ENCODE measurements at regions not wholly inside any gene's neighbourhood (a gene's known extent, or its start where the extent isn't known, plus 50 kb on each side); places are given as distances from the start of the nearest gene placed in this dataset.

DNA sequence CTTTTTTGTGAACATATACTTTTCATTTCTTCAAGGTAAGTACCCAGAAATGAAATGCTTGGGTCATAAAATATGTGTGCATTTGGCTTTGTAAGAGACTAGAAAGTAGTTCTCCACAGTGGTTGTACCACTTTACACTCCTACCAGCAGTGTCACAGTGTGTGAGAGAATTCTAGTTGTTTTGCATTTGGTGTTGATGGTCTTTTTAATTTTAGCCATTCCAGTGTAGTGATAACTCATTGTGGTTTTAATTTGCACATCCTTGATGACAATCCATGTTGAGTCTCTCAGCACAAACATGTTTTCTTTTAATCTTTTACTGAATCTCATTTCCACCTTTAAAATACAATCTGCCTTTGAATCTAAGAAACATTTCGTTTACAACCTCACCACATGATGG, 402.5 kb upstream of the ETAA1 start:
- TF ChIP-seq EGR1 (IDR thresholded peaks at IDR 0.05): no peak
- no peak for TF ChIP-seq TEAD4 (IDR thresholded peaks at IDR 0.05)
- no peak for TF ChIP-seq YY1 (IDR thresholded peaks at IDR 0.05; ENCODE audit: low read depth)
- TF ChIP-seq RAD21 (IDR thresholded peaks at IDR 0.05; ENCODE audit: low read depth): no peak
- TF ChIP-seq MAX (IDR thresholded peaks at IDR 0.05): no peak
- no peak for TF ChIP-seq EP300 (IDR thresholded peaks at IDR 0.05; ENCODE audit: borderline replicate concordance)
- no peak for TF ChIP-seq USF1 (IDR thresholded peaks at IDR 0.05)
- no peak for TF ChIP-seq FOXM1 (IDR thresholded peaks at IDR 0.05; ENCODE audit: borderline replicate concordance, low read depth)
- TF ChIP-seq REST (IDR thresholded peaks at IDR 0.05; ENCODE audit: low read depth): no peak
- TF ChIP-seq CREB1 (IDR thresholded peaks at IDR 0.05; ENCODE audit: low read depth): no peak

DNA sequence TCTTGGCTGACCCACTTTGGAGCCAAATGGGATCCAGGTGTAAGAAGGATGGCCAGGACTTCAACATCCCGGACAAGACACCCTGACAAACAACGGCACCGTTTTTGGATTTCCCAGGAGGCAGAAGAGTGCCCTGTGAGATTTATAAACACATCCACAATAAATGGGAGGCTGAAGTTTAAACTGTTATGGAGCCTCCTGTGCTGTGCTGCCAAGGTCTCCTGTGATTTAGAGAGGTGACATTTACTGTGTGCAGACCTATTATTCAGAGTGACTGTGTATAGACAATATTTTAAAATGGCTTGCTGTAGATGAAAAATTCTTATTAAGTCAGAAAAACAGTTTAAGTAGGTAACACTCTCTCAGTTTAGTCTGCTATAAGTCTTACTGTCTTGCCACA, 401.5 kb upstream of the ETAA1 start:
- no peak for TF ChIP-seq EP300 (IDR thresholded peaks at IDR 0.05; ENCODE audit: borderline replicate concordance)
- no peak for TF ChIP-seq ZBTB7A (IDR thresholded peaks at IDR 0.05; ENCODE audit: low read depth)
- no peak for TF ChIP-seq TAF1 (IDR thresholded peaks at IDR 0.05; ENCODE audit: low read depth)
- no peak for TF ChIP-seq FOXM1 (IDR thresholded peaks at IDR 0.05; ENCODE audit: borderline replicate concordance, low read depth)
- TF ChIP-seq USF1 (IDR thresholded peaks at IDR 0.05): no peak
- no peak for TF ChIP-seq NFIC (IDR thresholded peaks at IDR 0.05)
- TF ChIP-seq YY1 (IDR thresholded peaks at IDR 0.05; ENCODE audit: low read depth): no peak
- TF ChIP-seq RAD21 (IDR thresholded peaks at IDR 0.05; ENCODE audit: low read depth): no peak
- TF ChIP-seq MAX (IDR thresholded peaks at IDR 0.05): no peak
- no peak for TF ChIP-seq CREB1 (IDR thresholded peaks at IDR 0.05; ENCODE audit: low read depth)
- TF ChIP-seq REST (IDR thresholded peaks at IDR 0.05; ENCODE audit: low read depth): no peak
- TF ChIP-seq CEBPB (IDR thresholded peaks at IDR 0.05): no peak
- no peak for TF ChIP-seq TCF12 (IDR thresholded peaks at IDR 0.05; ENCODE audit: low read depth)
- TF ChIP-seq EGR1 (IDR thresholded peaks at IDR 0.05): no peak
- no peak for TF ChIP-seq TEAD4 (IDR thresholded peaks at IDR 0.05)

DNA sequence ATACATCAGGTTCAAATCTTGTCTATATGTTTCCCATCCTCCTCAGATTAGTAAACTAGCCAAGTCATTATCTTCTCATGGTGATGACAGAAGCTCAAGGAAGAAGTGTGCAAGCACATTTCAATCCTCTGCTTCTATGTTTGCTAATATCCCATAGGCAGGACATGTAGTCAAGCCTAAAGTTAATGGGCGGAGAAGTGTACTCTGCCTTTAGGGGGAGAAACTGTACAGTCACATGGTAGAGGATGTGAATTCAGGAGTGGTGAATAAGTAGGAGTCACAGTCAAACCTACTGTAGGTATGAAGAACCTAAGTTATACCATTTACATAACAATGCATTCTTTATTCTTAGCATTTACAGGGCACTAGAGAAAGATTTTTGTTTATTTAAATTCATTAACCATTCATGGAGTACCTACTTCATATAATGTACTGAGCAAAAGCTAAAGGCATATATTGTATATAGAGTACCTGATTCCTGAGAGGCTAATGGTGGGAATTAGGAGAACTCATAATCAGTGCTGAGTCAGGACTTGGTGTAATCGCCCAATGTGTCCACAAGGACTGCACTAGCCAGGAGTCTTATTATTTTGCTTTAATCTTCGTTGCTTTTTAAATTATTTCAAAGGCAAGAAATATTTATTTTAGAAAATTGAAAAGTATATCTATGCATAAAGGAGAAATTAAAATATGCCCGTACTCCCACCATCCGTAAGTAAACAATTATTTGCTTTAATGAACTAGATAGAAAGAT, 394.3 kb upstream of the ETAA1 start:
- no peak for TF ChIP-seq TAF1 (IDR thresholded peaks at IDR 0.05; ENCODE audit: low read depth)
- TF ChIP-seq NFIC (IDR thresholded peaks at IDR 0.05): no peak
- no peak for TF ChIP-seq MAX (IDR thresholded peaks at IDR 0.05)

DNA sequence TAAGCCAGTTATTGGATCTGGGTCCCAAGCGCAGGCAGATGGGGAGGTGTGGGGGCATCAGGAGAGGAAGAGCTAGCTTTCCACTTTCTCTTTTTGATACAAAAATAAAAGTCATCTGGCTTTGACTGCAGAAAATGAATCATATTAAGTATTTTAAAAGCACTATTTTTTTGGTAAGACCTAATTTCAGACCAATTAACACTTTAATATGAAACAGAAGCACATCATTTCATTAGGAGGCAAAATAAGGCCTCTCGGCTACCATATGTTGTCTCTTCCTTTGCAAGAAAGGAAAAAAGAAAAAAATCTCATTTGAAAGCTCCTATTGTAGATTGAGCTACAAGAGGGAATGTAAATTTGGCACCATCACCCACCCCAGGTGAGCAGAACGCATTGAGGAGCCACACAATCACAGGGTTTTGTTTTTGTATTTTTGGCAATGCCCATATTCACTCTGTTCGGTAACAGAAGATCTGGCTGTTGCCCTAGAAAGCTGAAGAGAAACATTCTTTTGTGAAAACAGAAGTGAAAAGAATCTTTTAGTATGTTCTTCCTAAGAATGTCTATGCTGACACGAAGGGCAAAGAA, 390.7 kb upstream of the ETAA1 start:
- TF ChIP-seq YY1 (IDR thresholded peaks at IDR 0.05; ENCODE audit: low read depth) (no peak), RAD21 (IDR thresholded peaks at IDR 0.05; ENCODE audit: low read depth) (no peak), TCF12 (IDR thresholded peaks at IDR 0.05; ENCODE audit: low read depth) (no peak), EGR1 (IDR thresholded peaks at IDR 0.05) (no peak), TAF1 (IDR thresholded peaks at IDR 0.05; ENCODE audit: low read depth) (no peak), TEAD4 (IDR thresholded peaks at IDR 0.05) (no peak), EP300 (IDR thresholded peaks at IDR 0.05; ENCODE audit: borderline replicate concordance) (no peak), CEBPB (IDR thresholded peaks at IDR 0.05) (no peak), REST (IDR thresholded peaks at IDR 0.05; ENCODE audit: low read depth) (no peak), MAX (IDR thresholded peaks at IDR 0.05) (no peak), ZBTB7A (IDR thresholded peaks at IDR 0.05; ENCODE audit: low read depth) (no peak), NFIC (IDR thresholded peaks at IDR 0.05) (no peak), USF1 (IDR thresholded peaks at IDR 0.05) (no peak), FOXM1 (IDR thresholded peaks at IDR 0.05; ENCODE audit: borderline replicate concordance, low read depth) (no peak), CREB1 (IDR thresholded peaks at IDR 0.05; ENCODE audit: low read depth) (no peak)

Data from Ishikawa (cell line).